HG02938 (cell line): ENCODE measurements at regions not wholly inside any gene's neighbourhood (a gene's known extent, or its start where the extent isn't known, plus 50 kb on each side); places are given as distances from the start of the nearest gene placed in this dataset.
"Not testable (repeated sequence)": the region's sequence is repeated elsewhere in the genome, so short reads cannot be mapped to it uniquely, and the experiment has no call there.

Source experiments
- ATAC-seq: cut with Tn5 transposase; IDR thresholded peaks from one replicate; pipeline ENCODE4 v1.9.1; 2021; ENCODE audit warnings: mild to moderate bottlenecking, moderate library complexity; ENCODE audit not compliant: unreplicated experiment

DNA sequence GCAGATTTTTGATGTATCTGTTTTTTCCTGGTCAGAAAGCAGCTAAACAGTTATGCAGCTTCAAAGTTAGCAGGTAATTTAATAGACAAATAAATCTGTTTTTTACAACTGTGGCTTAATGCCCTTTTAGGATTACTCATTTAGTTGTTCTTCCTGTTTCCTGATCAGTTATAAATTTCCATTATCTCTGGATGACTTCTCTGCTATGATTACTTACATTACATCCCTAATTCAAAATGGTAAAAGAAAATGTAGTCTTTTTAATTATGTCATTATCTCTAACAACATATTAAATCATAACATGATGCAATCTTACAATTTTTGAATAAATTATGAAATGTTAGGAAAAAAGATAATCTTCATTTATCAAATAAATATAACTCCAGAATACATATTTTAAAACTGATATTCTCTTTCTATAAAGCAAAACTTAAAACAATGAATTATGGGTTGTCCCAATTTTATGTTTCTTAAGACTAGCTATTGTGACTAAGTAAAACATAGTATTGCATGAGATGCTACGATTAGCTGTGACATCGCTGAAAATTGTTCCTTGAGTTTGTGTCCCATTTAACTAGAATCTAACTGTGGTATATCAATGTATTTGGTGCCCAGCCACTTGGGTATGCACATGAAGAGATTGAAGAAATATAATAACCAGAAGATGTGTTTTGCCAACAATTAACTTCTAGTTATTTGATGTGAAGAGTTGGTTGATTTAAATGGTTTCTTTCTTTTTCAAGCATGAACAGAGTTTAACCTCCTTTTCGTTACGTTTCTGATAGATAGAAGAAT, 605.3 kb upstream of the SPRY2 start:
- ATAC-seq = no peak

DNA sequence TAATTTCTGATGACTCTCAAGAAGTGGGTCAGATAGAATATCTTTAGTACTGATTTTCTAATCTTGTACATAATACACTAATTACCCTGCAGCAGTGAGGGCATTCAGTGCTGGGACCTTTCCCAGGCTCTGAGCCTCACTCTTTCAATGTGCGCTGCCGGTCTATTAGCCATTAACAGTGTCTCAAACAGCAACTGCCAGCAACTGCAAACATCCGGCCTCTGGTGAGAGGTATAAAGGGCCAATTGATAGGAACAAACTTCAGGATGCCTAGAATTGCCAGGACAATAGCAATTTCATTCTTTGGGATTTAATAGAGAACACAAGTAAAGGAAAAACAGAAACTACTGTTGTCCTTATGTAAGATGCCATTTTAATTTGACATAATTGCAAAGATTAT, 604.4 kb upstream of the SPRY2 start:
- ATAC-seq = no peak

DNA sequence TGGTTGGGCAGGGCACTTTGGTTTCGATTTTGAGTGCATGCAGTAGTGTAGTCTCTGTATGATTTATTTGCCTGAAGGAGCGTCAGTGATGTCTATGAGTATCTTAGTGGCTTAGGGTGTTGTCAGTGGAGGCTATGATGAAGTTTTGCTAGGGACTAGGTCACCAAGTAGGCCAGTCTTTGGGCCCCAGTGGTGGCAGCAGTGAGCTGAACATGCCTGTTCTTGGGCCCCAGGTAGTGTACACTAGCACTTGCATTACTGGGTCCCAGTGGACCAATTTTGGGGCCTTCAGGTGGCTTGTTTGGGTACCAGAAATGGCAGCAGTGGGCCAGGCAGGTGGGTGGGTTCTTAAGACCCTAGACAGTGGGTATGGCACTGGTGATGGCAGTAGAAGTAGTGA, 598.7 kb upstream of the SPRY2 start:
- no peak for ATAC-seq

- ATAC-seq = no peak
These were observed 590.8 kb upstream of the SPRY2 start for GRCh38 chr13:80931766-80932165.

GRCh38 chr13:80931118-80931517, 590.2 kb upstream of the SPRY2 start:
- ATAC-seq = no peak

DNA sequence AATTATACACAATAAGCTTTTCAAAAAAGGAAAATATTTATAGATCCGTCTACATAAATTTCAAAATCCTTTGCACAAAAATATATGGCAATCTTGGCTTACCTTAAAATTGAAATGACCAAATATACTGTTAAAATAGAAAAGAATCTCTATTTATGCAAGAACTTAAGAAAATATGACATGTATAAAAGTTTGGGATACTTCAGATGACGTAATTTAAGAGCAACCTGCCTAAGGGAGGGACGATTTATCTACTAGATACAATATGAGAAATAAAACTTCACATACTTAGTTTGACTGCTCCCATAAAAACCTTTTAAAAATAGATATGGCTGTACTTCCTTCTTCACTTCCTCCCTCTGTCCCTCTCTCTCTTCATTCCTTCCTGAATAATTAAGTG, 587.3 kb upstream of the SPRY2 start:
- ATAC-seq = no peak

- not testable (repeated sequence) for ATAC-seq
These were observed 585.1 kb upstream of the SPRY2 start for GRCh38 chr13:80926024-80926423.

DNA sequence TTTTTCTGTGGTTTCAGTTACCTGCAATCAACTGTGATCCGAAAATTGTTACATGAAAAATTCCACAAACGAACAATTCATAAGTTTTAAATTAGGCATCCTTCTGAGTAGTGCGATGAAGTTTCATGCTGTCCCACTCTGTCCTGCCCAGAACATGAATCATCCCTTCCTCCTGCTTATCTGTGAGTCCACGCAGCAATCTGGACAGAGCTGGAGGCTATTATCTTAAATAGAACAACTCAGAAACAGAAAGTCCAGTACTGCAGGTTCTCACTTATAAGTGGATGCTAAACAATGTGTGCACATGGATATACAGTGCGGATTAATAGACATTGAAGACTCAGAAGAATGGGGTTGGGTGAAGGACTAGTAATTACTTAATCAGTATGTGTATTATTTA, 583.7 kb upstream of the SPRY2 start:
- ATAC-seq = no peak

GRCh38 chr13:80923907-80924306, 583.0 kb upstream of the SPRY2 start:
- ATAC-seq = no peak

- no peak for ATAC-seq
These were observed 581.0 kb upstream of the SPRY2 start for GRCh38 chr13:80921971-80922370.

GRCh38 chr13:80921541-80921940, 580.6 kb upstream of the SPRY2 start:
- ATAC-seq = no peak

GRCh38 chr13:80906860-80907259, 565.9 kb upstream of the SPRY2 start:
- ATAC-seq = no peak

GRCh38 chr13:80904386-80904785, 563.5 kb upstream of the SPRY2 start:
- no peak for ATAC-seq

GRCh38 chr13:80903911-80904310, 563.0 kb upstream of the SPRY2 start:
- no peak for ATAC-seq

GRCh38 chr13:80901530-80901929, 560.6 kb upstream of the SPRY2 start:
- ATAC-seq = no peak

DNA sequence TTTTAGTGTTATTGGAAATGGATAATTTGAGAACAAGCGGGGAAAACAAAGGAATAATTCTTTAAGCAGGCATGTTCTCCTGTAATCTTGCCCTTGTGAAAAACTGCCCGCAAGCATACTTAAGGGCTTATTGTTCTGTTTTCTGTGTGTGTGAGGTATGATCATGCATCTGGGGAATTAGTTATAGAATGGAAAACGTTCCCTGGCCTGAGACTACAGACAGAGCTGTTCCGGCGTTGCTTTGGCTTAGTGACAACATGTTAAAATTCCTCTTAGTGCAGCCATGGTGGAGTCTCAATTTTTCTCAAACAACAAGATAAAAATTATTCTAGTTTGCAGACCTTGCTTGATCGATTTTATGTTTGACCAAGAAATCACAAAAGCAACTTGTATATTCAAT, 560.2 kb upstream of the SPRY2 start:
- ATAC-seq = no peak

DNA sequence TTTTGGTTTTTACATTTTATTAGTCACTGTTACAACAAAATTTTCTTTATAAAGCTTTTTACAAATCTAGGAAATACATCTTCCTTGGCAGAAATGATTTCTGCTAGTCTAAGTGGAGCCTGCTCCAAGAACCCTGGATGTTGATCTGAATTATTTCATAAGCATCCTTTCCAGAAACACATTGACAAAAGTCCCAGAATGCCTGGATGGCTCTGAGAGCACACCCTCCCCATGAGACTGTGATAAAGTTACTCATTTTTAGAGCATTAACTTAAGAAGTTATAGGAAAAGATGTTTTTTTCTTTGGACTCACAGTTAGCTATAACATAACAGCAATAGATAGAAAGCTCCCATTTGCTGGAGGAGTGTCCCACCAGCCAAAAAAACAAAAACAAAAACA, 559.6 kb upstream of the SPRY2 start:
- ATAC-seq = no peak

- ATAC-seq = not testable (repeated sequence)
These were observed 556.7 kb upstream of the SPRY2 start for GRCh38 chr13:80897641-80898040.

GRCh38 chr13:80894917-80895316, 554.0 kb upstream of the SPRY2 start:
- ATAC-seq = no peak

GRCh38 chr13:80889829-80890228, 548.9 kb upstream of the SPRY2 start:
- ATAC-seq = no peak

DNA sequence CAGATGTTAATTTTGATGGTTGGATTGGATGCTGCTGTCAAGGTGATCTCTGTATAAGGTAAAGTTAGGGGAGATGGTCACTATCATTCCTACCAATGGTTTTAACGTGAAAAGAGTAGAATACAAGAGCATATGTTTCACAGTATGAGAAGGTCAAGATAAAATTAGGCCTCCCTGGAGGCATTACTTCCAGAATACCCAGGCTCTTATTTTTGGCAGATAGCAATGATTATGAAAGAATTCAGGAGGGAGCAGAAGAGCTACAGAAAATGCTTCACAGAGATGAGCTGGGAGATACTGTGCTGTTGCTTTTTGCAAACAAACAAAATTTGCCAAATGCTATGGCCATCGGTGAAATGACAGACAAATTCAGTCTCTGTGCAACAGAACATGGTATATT, 547.5 kb upstream of the SPRY2 start:
- no peak for ATAC-seq

GRCh38 chr13:80884056-80884785, 543.3 kb upstream of the SPRY2 start:
- no peak for ATAC-seq
